Right forelimb (tissue), 1 donor: ENCODE measurements at regions not wholly inside any gene's neighbourhood (a gene's known extent, or its start where the extent isn't known, plus 50 kb on each side); places are given as distances from the start of the nearest gene placed in this dataset.

Experiments
- DNase-seq: peaks from one replicate; pipeline ENCODE4 v3.0.0-alpha.2; 2018

- no peak for DNase-seq
Observed at GRCh38 chr5:106768392-106768791, 902.3 kb downstream of the EFNA5 start.

GRCh38 chr5:106766916-106767315 lies 903.8 kb downstream of the EFNA5 start:
- DNase-seq, result no peak

- DNase-seq, result no peak
Observed at GRCh38 chr5:106759581-106759980, 911.2 kb downstream of the EFNA5 start.

GRCh38 chr5:106759152-106759551 lies 911.6 kb downstream of the EFNA5 start:
- DNase-seq, result no peak

- DNase-seq, result no peak
Observed at GRCh38 chr5:106757672-106758071, 913.1 kb downstream of the EFNA5 start.

GRCh38 chr5:106755789-106756188 lies 914.9 kb downstream of the EFNA5 start:
- DNase-seq, result no peak

- DNase-seq, result no peak
Observed at GRCh38 chr5:106755066-106755465, 915.7 kb downstream of the EFNA5 start.

GRCh38 chr5:106749826-106750225 lies 920.9 kb downstream of the EFNA5 start:
- DNase-seq, result no peak

GRCh38 chr5:106739127-106739526 lies 931.6 kb downstream of the EFNA5 start:
- no peak for DNase-seq

GRCh38 chr5:106737111-106737510 lies 933.6 kb downstream of the EFNA5 start:
- no peak for DNase-seq

GRCh38 chr5:106732624-106733023 lies 938.1 kb downstream of the EFNA5 start:
- DNase-seq, result no peak

GRCh38 chr5:106730912-106731311 lies 939.8 kb downstream of the EFNA5 start:
- no peak for DNase-seq

GRCh38 chr5:106730506-106730905 lies 940.2 kb downstream of the EFNA5 start:
- DNase-seq, result no peak

- DNase-seq, result no peak
Observed at GRCh38 chr5:106728208-106728607, 942.5 kb downstream of the EFNA5 start.

- no peak for DNase-seq
Observed at GRCh38 chr5:106727071-106727470, 943.7 kb downstream of the EFNA5 start.

GRCh38 chr5:106720367-106720766 lies 950.4 kb downstream of the EFNA5 start:
- DNase-seq, result no peak

- DNase-seq, result no peak
Observed at GRCh38 chr5:106699796-106700195, 970.9 kb downstream of the EFNA5 start.

GRCh38 chr5:106699198-106699597 lies 971.5 kb downstream of the EFNA5 start:
- DNase-seq, result no peak

GRCh38 chr5:106698169-106698568 lies 972.6 kb downstream of the EFNA5 start:
- no peak for DNase-seq

GRCh38 chr5:106691701-106692100 lies 979.0 kb downstream of the EFNA5 start:
- DNase-seq, result no peak

- DNase-seq, result no peak
Observed at GRCh38 chr5:106690585-106690984, 980.2 kb downstream of the EFNA5 start.

GRCh38 chr5:106680330-106680729 lies 990.4 kb downstream of the EFNA5 start:
- DNase-seq, result no peak

- DNase-seq, result no peak
Observed at GRCh38 chr5:106677057-106677456, 993.7 kb downstream of the EFNA5 start.

GRCh38 chr5:106675687-106676086 lies 995.0 kb downstream of the EFNA5 start:
- no peak for DNase-seq

- no peak for DNase-seq
Observed at GRCh38 chr5:106673941-106674340, 996.8 kb downstream of the EFNA5 start.

- no peak for DNase-seq
Observed at GRCh38 chr5:106661866-106662265, 1008.9 kb downstream of the EFNA5 start.
